PFSK-1 (cell line): ENCODE measurements at regions not wholly inside any gene's neighbourhood (a gene's known extent, or its start where the extent isn't known, plus 50 kb on each side); places are given as distances from the start of the nearest gene placed in this dataset.

Experiments used
- FOXP2 ChIP-seq: optimal IDR thresholded peaks from 2 replicates; pipeline ENCODE3; 2011; ENCODE audit warnings: borderline replicate concordance, control low read depth, inconsistent platforms; ENCODE audit not compliant: insufficient read depth; ENCODE audit errors: extremely low read length, extremely low read depth
- POLR2AphosphoS5 ChIP-seq: IDR thresholded peaks from 2 replicates; pipeline ENCODE4 v1.6.1; 2012; ENCODE audit warnings: low read depth, mild to moderate bottlenecking, control low read depth, low read length, moderate library complexity
- REST ChIP-seq, 2 experiments: IDR thresholded peaks; 2 replicates each; pipeline versions ENCODE4 v1.6.1 to v1.8.0; 2011 to 2012; ENCODE audit warnings: low read depth in 2 of 2, low read length in 2 of 2, control low read depth in 1 of 2, inconsistent platforms in 1 of 2, mild to moderate bottlenecking in 1 of 2, moderate library complexity in 1 of 2; ENCODE audit not compliant: insufficient read depth in 1 of 2
- SIN3A ChIP-seq: IDR thresholded peaks from 2 replicates; pipeline ENCODE4 v1.6.1; 2012; ENCODE audit warnings: mild to moderate bottlenecking, low read length, moderate library complexity, borderline replicate concordance; ENCODE audit not compliant: insufficient read depth
- TAF1 ChIP-seq: IDR thresholded peaks from 2 replicates; pipeline ENCODE4 v1.6.1; 2012; ENCODE audit warnings: low read length, control low read depth, borderline replicate concordance; ENCODE audit not compliant: insufficient read depth

- TF ChIP-seq POLR2AphosphoS5, result no peak
- no peak for TF ChIP-seq REST (IDR thresholded peaks at IDR 0.05; ENCODE audit: insufficient read depth in 1 of 2, low read depth in 2 of 2, low read length in 2 of 2)
Observed at GRCh38 chr5:62825623-62826220, 247.1 kb downstream of the LRRC70 start.

GRCh38 chr5:62824936-62825335 is 246.3 kb downstream of the LRRC70 start:
- TF ChIP-seq SIN3A (no peak), REST (IDR thresholded peaks at IDR 0.05; ENCODE audit: insufficient read depth in 1 of 2, low read depth in 2 of 2, low read length in 2 of 2) (no peak), POLR2AphosphoS5 (no peak), FOXP2 (no peak), TAF1 (no peak)

- no peak for TF ChIP-seq SIN3A
- TF ChIP-seq FOXP2, result no peak
- TF ChIP-seq TAF1, result no peak
- no peak for TF ChIP-seq REST (IDR thresholded peaks at IDR 0.05; ENCODE audit: insufficient read depth in 1 of 2, low read depth in 2 of 2, low read length in 2 of 2)
- TF ChIP-seq POLR2AphosphoS5, result no peak
Observed at GRCh38 chr5:62814991-62815390, 236.4 kb downstream of the LRRC70 start.

- no peak for TF ChIP-seq TAF1
- TF ChIP-seq FOXP2, result no peak
- no peak for TF ChIP-seq POLR2AphosphoS5
Observed at GRCh38 chr5:62812621-62813255, 234.1 kb downstream of the LRRC70 start.

GRCh38 chr5:62795926-62796325 is 217.3 kb downstream of the LRRC70 start:
- no peak for TF ChIP-seq REST (IDR thresholded peaks at IDR 0.05; ENCODE audit: insufficient read depth in 1 of 2, low read depth in 2 of 2, low read length in 2 of 2)
- no peak for TF ChIP-seq POLR2AphosphoS5
- no peak for TF ChIP-seq TAF1
- no peak for TF ChIP-seq FOXP2
- TF ChIP-seq SIN3A, result no peak
